ENCODE measurements at regions not wholly inside any gene's neighbourhood (a gene's known extent, or its start where the extent isn't known, plus 50 kb on each side); places are given as distances from the start of the nearest gene placed in this dataset.
"Not testable (repeated sequence)": the region's sequence is repeated elsewhere in the genome, so short reads cannot be mapped to it uniquely, and the experiment has no call there.

DNA sequence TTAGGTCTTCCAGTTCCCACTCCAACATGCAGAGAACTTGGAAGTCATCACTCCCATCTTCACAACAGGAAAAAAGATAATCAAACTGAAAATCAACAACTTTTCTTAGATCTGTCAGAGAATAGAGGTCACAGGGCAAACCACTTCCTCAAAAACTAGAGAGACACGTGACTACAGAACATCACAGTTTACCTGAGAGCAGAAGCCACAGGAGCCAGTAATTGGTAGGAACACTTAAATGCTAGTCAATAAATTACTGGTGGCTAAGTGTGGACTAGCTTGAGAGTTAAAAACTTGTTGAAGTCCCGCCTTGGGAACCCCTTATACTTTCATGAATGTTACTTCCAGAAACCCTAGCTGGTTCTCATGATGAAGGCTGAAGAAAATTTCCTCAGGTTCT is 81.1 kb downstream of the THSD1 start:
- not testable (repeated sequence) for DNase-seq; H3K9me3 Mint-ChIP-seq; H3K27ac Mint-ChIP-seq; H3K27me3 Mint-ChIP-seq (ENCODE audit: insufficient read depth); H3K27me3 ChIP-seq (ENCODE audit: control insufficient read depth, insufficient read depth, low read length, poor library complexity, severe bottlenecking); H3K36me3 ChIP-seq (ENCODE audit: control insufficient read depth, insufficient read depth, low read length); H3K4me3 ChIP-seq (ENCODE audit: low read length); H3K36me3 Mint-ChIP-seq (ENCODE audit: low read depth); H3K4me1 ChIP-seq (ENCODE audit: control insufficient read depth, insufficient read depth, low read length); H3K9me3 ChIP-seq (ENCODE audit: control insufficient read depth, low read length); H3K4me3 Mint-ChIP-seq; H3K27ac ChIP-seq (ENCODE audit: low read depth, low read length); H3K9ac ChIP-seq (ENCODE audit: extremely low read depth, low read length, poor library complexity, severe bottlenecking); H3K4me1 Mint-ChIP-seq
- no CpG with 5 or more reads among the region's 2 CpGs for WGBS, 2 experiments (ENCODE audit: insufficient coverage in 1 of 2, insufficient read length in 1 of 2)

DNA sequence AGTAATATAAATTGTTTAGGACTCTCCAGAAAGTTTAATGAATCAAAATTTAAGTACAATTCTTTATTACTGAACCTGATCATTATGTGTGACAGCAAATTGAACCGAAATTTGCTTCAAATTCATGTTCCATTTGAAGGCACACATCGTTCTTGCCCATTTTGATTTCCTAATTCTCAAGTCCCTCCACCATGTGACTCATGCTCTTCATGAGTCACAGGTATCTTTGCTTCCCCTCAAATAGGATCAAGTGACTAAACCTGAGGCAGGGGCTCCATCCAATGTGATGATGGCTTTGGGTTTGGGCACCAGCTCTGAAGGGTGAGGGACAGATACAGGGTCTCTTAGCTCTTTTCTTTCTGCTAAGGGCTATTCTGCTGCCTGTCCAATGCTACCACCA is 86.1 kb downstream of the THSD1 start:
- no peak for DNase-seq
- Mint-ChIP-seq H3K9me3 (no peaks in the 10 kb centered on the region), H3K36me3 (ENCODE audit: low read depth) (no peaks in the 10 kb centered on the region), H3K4me1 (no peaks in the 10 kb centered on the region), H3K4me3 (no peak overlapping the region), H3K27me3 (ENCODE audit: insufficient read depth) (peaks cover 9% of the 10 kb centered on the region), H3K27ac (no peak overlapping the region)
- TF ChIP-seq, protein P1, sequence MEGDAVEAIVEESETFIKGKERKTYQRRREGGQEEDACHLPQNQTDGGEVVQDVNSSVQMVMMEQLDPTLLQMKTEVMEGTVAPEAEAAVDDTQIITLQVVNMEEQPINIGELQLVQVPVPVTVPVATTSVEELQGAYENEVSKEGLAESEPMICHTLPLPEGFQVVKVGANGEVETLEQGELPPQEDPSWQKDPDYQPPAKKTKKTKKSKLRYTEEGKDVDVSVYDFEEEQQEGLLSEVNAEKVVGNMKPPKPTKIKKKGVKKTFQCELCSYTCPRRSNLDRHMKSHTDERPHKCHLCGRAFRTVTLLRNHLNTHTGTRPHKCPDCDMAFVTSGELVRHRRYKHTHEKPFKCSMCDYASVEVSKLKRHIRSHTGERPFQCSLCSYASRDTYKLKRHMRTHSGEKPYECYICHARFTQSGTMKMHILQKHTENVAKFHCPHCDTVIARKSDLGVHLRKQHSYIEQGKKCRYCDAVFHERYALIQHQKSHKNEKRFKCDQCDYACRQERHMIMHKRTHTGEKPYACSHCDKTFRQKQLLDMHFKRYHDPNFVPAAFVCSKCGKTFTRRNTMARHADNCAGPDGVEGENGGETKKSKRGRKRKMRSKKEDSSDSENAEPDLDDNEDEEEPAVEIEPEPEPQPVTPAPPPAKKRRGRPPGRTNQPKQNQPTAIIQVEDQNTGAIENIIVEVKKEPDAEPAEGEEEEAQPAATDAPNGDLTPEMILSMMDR (conservative IDR thresholded peaks at IDR 0.05) = no peak
- Histone ChIP-seq H3K9ac (ENCODE audit: extremely low read depth, low read length, poor library complexity, severe bottlenecking) (no peak overlapping the region), H3K4me1 (ENCODE audit: control insufficient read depth, insufficient read depth, low read length) (no peaks in the 10 kb centered on the region), H3K36me3 (ENCODE audit: control insufficient read depth, insufficient read depth, low read length) (no peaks in the 10 kb centered on the region), H3K27me3 (ENCODE audit: control insufficient read depth, insufficient read depth, low read length, poor library complexity, severe bottlenecking) (no peaks in the 10 kb centered on the region), H3K4me3 (ENCODE audit: low read length) (no peak overlapping the region), H3K9me3 (ENCODE audit: control insufficient read depth, low read length) (no peaks in the 10 kb centered on the region), H3K27ac (ENCODE audit: low read depth, low read length) (no peak overlapping the region)
- 86 to 100% methylated on average over 2 of the region's 2 CpGs for WGBS, 2 experiments (ENCODE audit: insufficient coverage in 1 of 2, insufficient read length in 1 of 2)

DNA sequence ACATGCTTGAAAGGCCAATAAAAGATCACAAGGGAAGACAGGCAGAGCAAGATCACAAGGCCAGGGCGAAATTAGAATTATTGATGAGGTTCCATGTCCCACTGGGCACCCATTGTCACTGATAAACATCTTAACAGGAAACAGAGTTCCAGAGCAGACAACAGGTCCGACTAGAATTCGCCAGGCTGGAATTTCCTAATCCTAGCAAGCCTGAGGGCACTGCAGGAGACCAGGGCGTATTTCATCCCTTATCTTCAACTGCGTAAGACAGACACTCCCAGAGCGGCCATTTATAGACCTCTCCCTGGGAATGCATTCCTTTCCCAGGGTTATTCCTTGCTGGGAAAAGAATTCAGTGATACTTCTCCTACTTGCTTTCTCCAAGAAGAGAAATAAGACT is 96.1 kb downstream of the THSD1 start:
- 80% methylated on average over 6 of the region's 6 CpGs; no CpG with 5 or more reads in 1 of the 2 experiments for WGBS, 2 experiments (ENCODE audit: insufficient coverage in 1 of 2, insufficient read length in 1 of 2)
- H3K4me3 Mint-ChIP-seq; H3K27ac Mint-ChIP-seq; H3K27me3 ChIP-seq (ENCODE audit: control insufficient read depth, insufficient read depth, low read length, poor library complexity, severe bottlenecking); H3K9ac ChIP-seq (ENCODE audit: extremely low read depth, low read length, poor library complexity, severe bottlenecking); H3K36me3 Mint-ChIP-seq (ENCODE audit: low read depth); H3K36me3 ChIP-seq (ENCODE audit: control insufficient read depth, insufficient read depth, low read length); H3K27me3 Mint-ChIP-seq (ENCODE audit: insufficient read depth); H3K27ac ChIP-seq (ENCODE audit: low read depth, low read length); H3K4me1 Mint-ChIP-seq; DNase-seq; H3K4me3 ChIP-seq (ENCODE audit: low read length); H3K4me1 ChIP-seq (ENCODE audit: control insufficient read depth, insufficient read depth, low read length): not testable (repeated sequence)
- H3K9me3 ChIP-seq (ENCODE audit: control insufficient read depth, low read length) = peaks cover 12% of the 10 kb centered on the region
- H3K9me3 Mint-ChIP-seq = peaks cover 34% of the 10 kb centered on the region

DNA sequence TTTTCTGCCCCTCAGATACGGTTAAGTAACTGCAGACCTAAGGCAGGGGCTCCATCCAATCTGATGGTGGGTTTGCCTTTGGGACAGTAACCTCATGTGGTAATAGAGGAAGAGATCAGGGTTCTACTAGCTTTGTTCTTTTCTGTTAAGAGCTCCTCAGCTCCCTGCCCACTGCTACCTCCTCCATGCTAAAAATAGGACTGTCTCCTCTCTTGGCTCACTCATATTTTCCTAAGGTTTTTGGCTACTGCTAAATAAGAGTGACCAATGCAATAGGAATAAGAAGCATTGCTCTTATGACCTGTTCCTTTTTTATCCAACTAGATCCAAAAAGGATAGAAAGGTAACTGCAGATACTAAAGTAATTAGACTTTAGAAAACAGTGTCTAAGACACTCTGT is 99.6 kb downstream of the THSD1 start:
- H3K4me3 Mint-ChIP-seq; H3K4me1 Mint-ChIP-seq; H3K27me3 Mint-ChIP-seq (ENCODE audit: insufficient read depth); DNase-seq; H3K36me3 ChIP-seq (ENCODE audit: control insufficient read depth, insufficient read depth, low read length); H3K27me3 ChIP-seq (ENCODE audit: control insufficient read depth, insufficient read depth, low read length, poor library complexity, severe bottlenecking); H3K27ac Mint-ChIP-seq; H3K4me3 ChIP-seq (ENCODE audit: low read length); H3K27ac ChIP-seq (ENCODE audit: low read depth, low read length); H3K4me1 ChIP-seq (ENCODE audit: control insufficient read depth, insufficient read depth, low read length); H3K36me3 Mint-ChIP-seq (ENCODE audit: low read depth); H3K9ac ChIP-seq (ENCODE audit: extremely low read depth, low read length, poor library complexity, severe bottlenecking): not testable (repeated sequence)
- WGBS, 2 experiments (ENCODE audit: insufficient coverage in 1 of 2, insufficient read length in 1 of 2) = no CpG with 5 or more reads among the region's 1 CpG
- H3K9me3 Mint-ChIP-seq = peaks cover 32% of the 10 kb centered on the region
- H3K9me3 ChIP-seq (ENCODE audit: control insufficient read depth, low read length) = peaks cover 12% of the 10 kb centered on the region

DNA sequence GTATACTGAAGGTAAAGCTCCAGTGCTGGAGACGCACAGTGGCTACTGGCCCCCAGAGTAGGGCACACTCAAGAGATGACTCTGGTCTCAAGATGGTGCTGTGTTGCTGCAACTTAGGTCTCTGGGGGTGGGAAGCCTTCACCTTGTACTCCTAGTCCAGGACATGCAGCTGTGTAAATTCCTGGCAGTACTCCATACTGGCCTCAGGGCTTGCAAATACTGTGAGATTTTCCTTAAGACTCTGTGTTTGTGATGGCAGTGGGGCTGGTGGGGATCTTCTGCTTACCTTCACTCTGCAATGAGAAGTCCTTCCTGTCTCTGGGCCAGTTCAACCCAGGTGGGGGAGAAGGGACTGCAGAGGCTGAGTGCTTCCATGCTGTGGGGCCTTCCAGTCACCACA is 102.9 kb downstream of the THSD1 start:
- H3K9me3 ChIP-seq (ENCODE audit: control insufficient read depth, low read length); H3K36me3 ChIP-seq (ENCODE audit: control insufficient read depth, insufficient read depth, low read length); H3K27ac Mint-ChIP-seq; H3K27ac ChIP-seq (ENCODE audit: low read depth, low read length); H3K4me1 Mint-ChIP-seq; H3K4me3 Mint-ChIP-seq; H3K9ac ChIP-seq (ENCODE audit: extremely low read depth, low read length, poor library complexity, severe bottlenecking); H3K27me3 Mint-ChIP-seq (ENCODE audit: insufficient read depth); H3K4me1 ChIP-seq (ENCODE audit: control insufficient read depth, insufficient read depth, low read length); H3K4me3 ChIP-seq (ENCODE audit: low read length); DNase-seq; H3K36me3 Mint-ChIP-seq (ENCODE audit: low read depth); H3K27me3 ChIP-seq (ENCODE audit: control insufficient read depth, insufficient read depth, low read length, poor library complexity, severe bottlenecking): not testable (repeated sequence)
- peaks cover 12% of the 10 kb centered on the region for H3K9me3 Mint-ChIP-seq
- 67% methylated on average over 1 of the region's 1 CpG; no CpG with 5 or more reads in 1 of the 2 experiments for WGBS, 2 experiments (ENCODE audit: insufficient coverage in 1 of 2, insufficient read length in 1 of 2)

DNA sequence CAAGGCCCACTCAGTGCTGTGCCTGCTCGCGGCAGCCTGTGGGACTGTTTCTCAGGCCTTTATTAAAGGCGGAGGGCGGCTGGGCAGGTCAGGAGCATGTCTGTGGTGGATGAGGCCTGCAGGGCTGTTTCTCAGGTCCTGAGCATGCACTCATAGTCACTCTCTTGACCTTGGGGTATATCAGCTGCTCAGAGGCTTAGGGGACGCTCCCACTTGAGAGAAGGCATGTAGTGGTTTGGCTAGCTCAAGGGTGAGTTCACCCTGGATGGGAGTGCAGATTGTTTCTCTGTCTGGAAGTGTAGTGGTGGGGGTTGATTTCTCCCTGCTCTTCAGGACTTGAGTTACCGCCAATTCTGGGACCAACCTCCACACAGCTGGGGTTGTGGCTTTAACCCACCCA is 103.3 kb downstream of the THSD1 start:
- not testable (repeated sequence) for H3K27me3 Mint-ChIP-seq (ENCODE audit: insufficient read depth); DNase-seq; H3K4me1 Mint-ChIP-seq; H3K4me3 ChIP-seq (ENCODE audit: low read length); H3K27ac Mint-ChIP-seq; H3K9me3 ChIP-seq (ENCODE audit: control insufficient read depth, low read length); H3K36me3 Mint-ChIP-seq (ENCODE audit: low read depth); H3K27me3 ChIP-seq (ENCODE audit: control insufficient read depth, insufficient read depth, low read length, poor library complexity, severe bottlenecking); H3K27ac ChIP-seq (ENCODE audit: low read depth, low read length); H3K36me3 ChIP-seq (ENCODE audit: control insufficient read depth, insufficient read depth, low read length); H3K9ac ChIP-seq (ENCODE audit: extremely low read depth, low read length, poor library complexity, severe bottlenecking); H3K4me3 Mint-ChIP-seq; H3K4me1 ChIP-seq (ENCODE audit: control insufficient read depth, insufficient read depth, low read length)
- peaks cover 12% of the 10 kb centered on the region for H3K9me3 Mint-ChIP-seq
- 100% methylated on average over 1 of the region's 6 CpGs; no CpG with 5 or more reads in 1 of the 2 experiments for WGBS, 2 experiments (ENCODE audit: insufficient coverage in 1 of 2, insufficient read length in 1 of 2)
